Nephron progenitor cell (in vitro differentiated cells): ENCODE measurements at regions not wholly inside any gene's neighbourhood (a gene's known extent, or its start where the extent isn't known, plus 50 kb on each side); places are given as distances from the start of the nearest gene placed in this dataset.

Source experiments
- DNase-seq: peaks from one replicate; pipeline ENCODE4 v3.0.0; 2021
- H3K27ac Mint-ChIP-seq: 2 replicates; pipeline ENCODE4 v1.8.0; 2021; ENCODE audit warnings: mild to moderate bottlenecking, moderate library complexity, mixed read lengths
- H3K27me3 Mint-ChIP-seq: 2 replicates; pipeline ENCODE4 v1.8.0; 2021; ENCODE audit warnings: mild to moderate bottlenecking, low read depth, mixed read lengths; ENCODE audit not compliant: poor library complexity
- H3K36me3 Mint-ChIP-seq: 2 replicates; pipeline ENCODE4 v1.8.0; 2021; ENCODE audit warnings: low read depth, mixed read lengths
- H3K4me1 Mint-ChIP-seq: 2 replicates; pipeline ENCODE4 v1.8.0; 2021; ENCODE audit warnings: mixed read lengths
- H3K4me3 Mint-ChIP-seq: 2 replicates; pipeline ENCODE4 v1.8.0; 2021; ENCODE audit warnings: mild to moderate bottlenecking, moderate library complexity, mixed read lengths
- H3K9me3 Mint-ChIP-seq: 2 replicates; pipeline ENCODE4 v1.8.0; 2021; ENCODE audit warnings: mild to moderate bottlenecking, moderate library complexity, mixed read lengths
- CTCF ChIP-seq: fragments of 200-600 bp; sonication (generic); IDR thresholded peaks from 2 replicates; pipeline ENCODE4 v1.5.0; 2021; ENCODE audit warnings: antibody characterized with exemption

- H3K27me3 Mint-ChIP-seq = peaks cover 5% of the 10 kb centered on the region
- peaks cover 8% of the 10 kb centered on the region for H3K9me3 Mint-ChIP-seq
- H3K36me3 Mint-ChIP-seq = no peaks in the 10 kb centered on the region
- no peak overlapping the region for H3K27ac Mint-ChIP-seq
- H3K4me1 Mint-ChIP-seq = peaks cover 9% of the 10 kb centered on the region
- TF ChIP-seq CTCF = no peak
- no peak overlapping the region for H3K4me3 Mint-ChIP-seq
- DNase-seq = no peak
These were observed 75.6 kb upstream of the HEPHL1 start for GRCh38 chr11:93945596-93945995.

GRCh38 chr11:93952082-93952780 is 68.9 kb upstream of the HEPHL1 start:
- Mint-ChIP-seq H3K4me1 (peaks cover 4% of the 10 kb centered on the region), H3K27me3 (peaks cover 9% of the 10 kb centered on the region), H3K27ac (no peak overlapping the region), H3K4me3 (no peak overlapping the region), H3K36me3 (no peaks in the 10 kb centered on the region), H3K9me3 (peaks cover 12% of the 10 kb centered on the region)
- no peak for DNase-seq
- no peak for TF ChIP-seq CTCF

GRCh38 chr11:93957397-93957952 is 63.7 kb upstream of the HEPHL1 start:
- no peak for DNase-seq
- Mint-ChIP-seq H3K36me3 (no peaks in the 10 kb centered on the region), H3K27ac (no peak overlapping the region), H3K4me1 (no peaks in the 10 kb centered on the region), H3K9me3 (peaks cover 4% of the 10 kb centered on the region), H3K27me3 (peaks cover 11% of the 10 kb centered on the region), H3K4me3 (no peak overlapping the region)
- TF ChIP-seq CTCF = no peak

- H3K27me3 Mint-ChIP-seq = peaks cover 15% of the 10 kb centered on the region
- no peak overlapping the region for H3K4me3 Mint-ChIP-seq
- no peaks in the 10 kb centered on the region for H3K36me3 Mint-ChIP-seq
- no peak for TF ChIP-seq CTCF
- peaks cover 4% of the 10 kb centered on the region for H3K9me3 Mint-ChIP-seq
- no peak for DNase-seq
- no peak overlapping the region for H3K27ac Mint-ChIP-seq
- H3K4me1 Mint-ChIP-seq = no peaks in the 10 kb centered on the region
These were observed 62.2 kb upstream of the HEPHL1 start for GRCh38 chr11:93958991-93959390.

GRCh38 chr11:93959663-93960062 is 61.5 kb upstream of the HEPHL1 start:
- peaks cover 4% of the 10 kb centered on the region for H3K9me3 Mint-ChIP-seq
- H3K36me3 Mint-ChIP-seq = no peaks in the 10 kb centered on the region
- no peak for DNase-seq
- no peak overlapping the region for H3K4me3 Mint-ChIP-seq
- no peak for TF ChIP-seq CTCF
- H3K4me1 Mint-ChIP-seq = no peaks in the 10 kb centered on the region
- H3K27ac Mint-ChIP-seq = no peak overlapping the region
- H3K27me3 Mint-ChIP-seq = peaks cover 15% of the 10 kb centered on the region

GRCh38 chr11:93963072-93963471 is 58.1 kb upstream of the HEPHL1 start:
- no peak for DNase-seq
- no peak for TF ChIP-seq CTCF
- Mint-ChIP-seq H3K4me1 (no peaks in the 10 kb centered on the region), H3K9me3 (no peaks in the 10 kb centered on the region), H3K36me3 (no peaks in the 10 kb centered on the region), H3K27me3 (peaks cover 5% of the 10 kb centered on the region), H3K4me3 (no peak overlapping the region), H3K27ac (no peak overlapping the region)
